ENCODE measurements at regions not wholly inside any gene's neighbourhood (a gene's known extent, or its start where the extent isn't known, plus 50 kb on each side); places are given as distances from the start of the nearest gene placed in this dataset.

GRCh38 chr10:59560990-59561389 lies 148.7 kb downstream of the SLC16A9 start:
- Mint-ChIP-seq H3K9me3 (no peaks in the 10 kb centered on the region), H3K27ac (no peak overlapping the region), H3K36me3 (no peaks in the 10 kb centered on the region)
- ATAC-seq (no peak), DNase-seq (ENCODE audit: low spot score in 2 of 2) (no peak)

GRCh38 chr10:59560161-59560560 lies 149.5 kb downstream of the SLC16A9 start:
- no peaks in the 10 kb centered on the region for H3K9me3 Mint-ChIP-seq
- no peaks in the 10 kb centered on the region for H3K36me3 Mint-ChIP-seq
- no peak for ATAC-seq
- no peak for DNase-seq (ENCODE audit: low spot score in 2 of 2)
- no peak overlapping the region for H3K27ac Mint-ChIP-seq

GRCh38 chr10:59558066-59558465 lies 151.6 kb downstream of the SLC16A9 start:
- H3K27ac Mint-ChIP-seq = no peak overlapping the region
- no peaks in the 10 kb centered on the region for H3K9me3 Mint-ChIP-seq

GRCh38 chr10:59557642-59558041 lies 152.0 kb downstream of the SLC16A9 start:
- no peaks in the 10 kb centered on the region for H3K36me3 Mint-ChIP-seq
- no peaks in the 10 kb centered on the region for H3K9me3 Mint-ChIP-seq
- H3K27ac Mint-ChIP-seq = no peak overlapping the region
- ATAC-seq (no peak), DNase-seq (ENCODE audit: low spot score in 2 of 2) (no peak)

More at GRCh38 chr10:59558066-59558465, 151.6 kb downstream of the SLC16A9 start:
- no peaks in the 10 kb centered on the region for H3K36me3 Mint-ChIP-seq
- no peak for ATAC-seq
- no peak for DNase-seq (ENCODE audit: low spot score in 2 of 2)

GRCh38 chr10:59557052-59557451 lies 152.6 kb downstream of the SLC16A9 start:
- no peak overlapping the region for H3K27ac Mint-ChIP-seq
- no peaks in the 10 kb centered on the region for H3K9me3 Mint-ChIP-seq
- no peak for ATAC-seq
- no peak for DNase-seq (ENCODE audit: low spot score in 2 of 2)
- no peaks in the 10 kb centered on the region for H3K36me3 Mint-ChIP-seq

GRCh38 chr10:59553162-59553900 lies 156.3 kb downstream of the SLC16A9 start:
- H3K27ac Mint-ChIP-seq = no peak overlapping the region
- H3K9me3 Mint-ChIP-seq = no peaks in the 10 kb centered on the region
- ATAC-seq (no peak), DNase-seq (ENCODE audit: low spot score in 2 of 2) (no peak)
- no peaks in the 10 kb centered on the region for H3K36me3 Mint-ChIP-seq

- no peaks in the 10 kb centered on the region for H3K9me3 Mint-ChIP-seq
- H3K36me3 Mint-ChIP-seq = no peaks in the 10 kb centered on the region
- ATAC-seq (no peak), DNase-seq (ENCODE audit: low spot score in 2 of 2) (no peak)
- H3K27ac Mint-ChIP-seq = no peak overlapping the region
These were observed 159.6 kb downstream of the SLC16A9 start for GRCh38 chr10:59550061-59550460.

GRCh38 chr10:59538623-59539022 lies 171.0 kb downstream of the SLC16A9 start:
- DNase-seq (ENCODE audit: low spot score in 2 of 2) (no peak), ATAC-seq (no peak)
- peaks cover 0 to 6% of the 10 kb centered on the region in 2 donors for H3K36me3 Mint-ChIP-seq
- peaks cover 0 to 3% of the 10 kb centered on the region in 2 donors for H3K9me3 Mint-ChIP-seq
- no peak overlapping the region for H3K27ac Mint-ChIP-seq

- DNase-seq (ENCODE audit: low spot score in 2 of 2) (no peak), ATAC-seq (no peak)
- peaks cover 0 to 3% of the 10 kb centered on the region in 2 donors for H3K9me3 Mint-ChIP-seq
- H3K36me3 Mint-ChIP-seq = peaks cover 0 to 6% of the 10 kb centered on the region in 2 donors
- no peak overlapping the region for H3K27ac Mint-ChIP-seq
These were observed 172.1 kb downstream of the SLC16A9 start for GRCh38 chr10:59537501-59537900.

GRCh38 chr10:59536167-59537014 lies 173.3 kb downstream of the SLC16A9 start:
- Mint-ChIP-seq H3K27ac (no peak overlapping the region), H3K9me3 (peaks cover 0 to 3% of the 10 kb centered on the region in 2 donors), H3K36me3 (peaks cover 0 to 6% of the 10 kb centered on the region in 2 donors)
- DNase-seq (ENCODE audit: low spot score in 2 of 2) (no peak), ATAC-seq (no peak)

GRCh38 chr10:59524348-59524747 lies 162.0 kb upstream of the FAM13C start:
- Mint-ChIP-seq H3K9me3 (peaks cover 0 to 3% of the 10 kb centered on the region in 2 donors), H3K36me3 (no peaks in the 10 kb centered on the region), H3K27ac (no peak overlapping the region)
- DNase-seq (ENCODE audit: low spot score in 2 of 2) (no peak), ATAC-seq (no peak)

GRCh38 chr10:59523851-59524250 lies 161.5 kb upstream of the FAM13C start:
- no peaks in the 10 kb centered on the region for H3K36me3 Mint-ChIP-seq
- DNase-seq (ENCODE audit: low spot score in 2 of 2) = no peak
- peaks cover 0 to 3% of the 10 kb centered on the region in 2 donors for H3K9me3 Mint-ChIP-seq
- no peak overlapping the region for H3K27ac Mint-ChIP-seq
- no peak for ATAC-seq

GRCh38 chr10:59517996-59518395 lies 155.6 kb upstream of the FAM13C start:
- no peaks in the 10 kb centered on the region for H3K9me3 Mint-ChIP-seq
- DNase-seq (ENCODE audit: low spot score in 2 of 2) (no peak), ATAC-seq (no peak)
- no peaks in the 10 kb centered on the region for H3K36me3 Mint-ChIP-seq
- no peak overlapping the region for H3K27ac Mint-ChIP-seq

- no peak for ATAC-seq
- DNase-seq (ENCODE audit: low spot score in 2 of 2) = no peak
- Mint-ChIP-seq H3K9me3 (no peaks in the 10 kb centered on the region), H3K36me3 (no peaks in the 10 kb centered on the region), H3K27ac (no peak overlapping the region)
These were observed 155.1 kb upstream of the FAM13C start for GRCh38 chr10:59517341-59517899.

- Mint-ChIP-seq H3K9me3 (no peaks in the 10 kb centered on the region), H3K27ac (no peak overlapping the region), H3K36me3 (no peaks in the 10 kb centered on the region)
- ATAC-seq (no peak), DNase-seq (ENCODE audit: low spot score in 2 of 2) (no peak)
These were observed 151.2 kb upstream of the FAM13C start for GRCh38 chr10:59513558-59513957.

GRCh38 chr10:59512951-59513350 lies 150.6 kb upstream of the FAM13C start:
- no peak for ATAC-seq
- Mint-ChIP-seq H3K36me3 (no peaks in the 10 kb centered on the region), H3K27ac (no peak overlapping the region), H3K9me3 (no peaks in the 10 kb centered on the region)
- no peak for DNase-seq (ENCODE audit: low spot score in 2 of 2)

GRCh38 chr10:59508956-59509355 lies 146.6 kb upstream of the FAM13C start:
- Mint-ChIP-seq H3K9me3 (peaks cover 0 to 3% of the 10 kb centered on the region in 2 donors), H3K27ac (no peak overlapping the region), H3K36me3 (no peaks in the 10 kb centered on the region)
- ATAC-seq (no peak), DNase-seq (ENCODE audit: low spot score in 2 of 2) (no peak)

Data from activated naive CD4-positive, alpha-beta T cell treated with anti-CD3 and anti-CD28 coated beads, Interleukin-2, amount 50 U/mL, for 72 hours (primary cell).